ENCODE measurements at regions not wholly inside any gene's neighbourhood (a gene's known extent, or its start where the extent isn't known, plus 50 kb on each side); places are given as distances from the start of the nearest gene placed in this dataset.

- ChIA-PET POLR2A (interaction anchor here (0.7 kb wide), 1 partner anchor 28 kb away, joined by 3 read pairs; no protein-coding TSS in a partner anchor), CTCF (interaction anchor here (0.7 to 1.4 kb wide), 2 partner anchors 8 to 823 kb away, joined by 3 read pairs; no protein-coding TSS in a partner anchor), RAD21 (ENCODE audit: unreplicated experiment) (interaction anchor here (1.1 kb wide), 1 partner anchor 18 kb away, joined by 3 read pairs; no protein-coding TSS in a partner anchor), SMC1A (ENCODE audit: uncharacterized antibody, unreplicated experiment) (interaction anchor here (0.7 to 1.6 kb wide), 4 partner anchors 15 to 348 kb away, joined by 3 to 4 read pairs (median 3); no protein-coding TSS in a partner anchor)
- no peak for ATAC-seq
- WGBS (ENCODE audit: insufficient coverage, insufficient replicate concordance, low lambda C conversion rate, missing lambda C conversion rate): 0% methylated on average over 4 of the region's 4 CpGs
- Histone ChIP-seq H3K27me3 (replicated peaks in 1 of 2; ENCODE audit: control insufficient read depth in 2 of 2, insufficient read depth in 2 of 2, low read length in 1 of 2) (no peaks in the 10 kb centered on the region), H3K4me1 (ENCODE audit: control insufficient read depth, insufficient read depth, low read length) (no peaks in the 10 kb centered on the region), H3K27ac (ENCODE audit: control insufficient read depth, insufficient read depth) (no peak overlapping the region), H3K79me2 (ENCODE audit: control insufficient read depth, insufficient read depth, low read length) (no peaks in the 10 kb centered on the region), H3K4me3 (no peak overlapping the region), H2AFZ (ENCODE audit: control insufficient read depth, low read depth, low read length) (no peak overlapping the region), H3K9me3 (replicated peaks; ENCODE audit: control insufficient read depth, insufficient read depth, low read length) (no peaks in the 10 kb centered on the region), H3K4me2 (ENCODE audit: control insufficient read depth, insufficient read depth) (no peak overlapping the region), H3K9ac (ENCODE audit: control insufficient read depth, insufficient read depth, low read length) (no peak overlapping the region), H4K20me1 (ENCODE audit: control insufficient read depth, insufficient read depth) (no peaks in the 10 kb centered on the region), H3K36me3 (ENCODE audit: control insufficient read depth in 2 of 2, insufficient read depth in 2 of 2, low read length in 1 of 2) (no peaks in the 10 kb centered on the region)
- no peak for DNase-seq (ENCODE audit: low read depth, low spot score)
- in situ Hi-C loops (cut with MboI) (no loop called here), intact Hi-C loops (cut with micrococcal nuclease; ENCODE audit: unreplicated experiment) (no loop called here)
- no peak for FAIRE-seq
- no peak for TF ChIP-seq NFXL1 (IDR thresholded peaks at IDR 0.05; ENCODE audit: borderline replicate concordance)
- TF ChIP-seq EGR1 (IDR thresholded peaks at IDR 0.05; ENCODE audit: borderline replicate concordance in 1 of 2, low read depth in 2 of 2, low read length in 2 of 2): no peak
- TF ChIP-seq LARP7 (IDR thresholded peaks at IDR 0.05): no peak
- TF ChIP-seq SPI1 (IDR thresholded peaks at IDR 0.05; ENCODE audit: borderline replicate concordance, insufficient read depth, low read depth, low read length): no peak
- no peak for TF ChIP-seq NFIC (IDR thresholded peaks at IDR 0.05; ENCODE audit: low read depth, low read length)
- BruUV-seq (replicated peaks): no TSS peak
Observed at GRCh38 chr3:147730284-147730683, 321.1 kb downstream of the ZIC1 start.

- ChIA-PET POLR2A (interaction anchor here (0.6 kb wide), 1 partner anchor 92 kb away, joined by 3 read pairs; no protein-coding TSS in a partner anchor), SMC1A (ENCODE audit: uncharacterized antibody, unreplicated experiment) (interaction anchor here (0.6 to 1.6 kb wide), 9 partner anchors 15 to 631 kb away, joined by 3 to 4 read pairs (median 3); no protein-coding TSS in a partner anchor), CTCF (interaction anchor here (1.0 to 1.4 kb wide), 2 partner anchors 40 to 340 kb away, joined by 3 read pairs; no protein-coding TSS in a partner anchor), RAD21 (ENCODE audit: unreplicated experiment) (interaction anchor here (0.9 to 1.2 kb wide), 2 partner anchors 25 to 157 kb away, joined by 3 read pairs; no protein-coding TSS in a partner anchor)
- intact Hi-C loops (cut with micrococcal nuclease; ENCODE audit: unreplicated experiment) (no loop called here), in situ Hi-C loops (cut with MboI) (no loop called here)
- Histone ChIP-seq H3K4me1 (ENCODE audit: control insufficient read depth, insufficient read depth, low read length) (no peaks in the 10 kb centered on the region), H3K36me3 (ENCODE audit: control insufficient read depth in 2 of 2, insufficient read depth in 2 of 2, low read length in 1 of 2) (no peaks in the 10 kb centered on the region), H3K4me2 (ENCODE audit: control insufficient read depth, insufficient read depth) (no peak overlapping the region), H2AFZ (ENCODE audit: control insufficient read depth, low read depth, low read length) (no peak overlapping the region), H3K9me3 (replicated peaks; ENCODE audit: control insufficient read depth, insufficient read depth, low read length) (no peaks in the 10 kb centered on the region), H3K27me3 (replicated peaks in 1 of 2; ENCODE audit: control insufficient read depth in 2 of 2, insufficient read depth in 2 of 2, low read length in 1 of 2) (no peaks in the 10 kb centered on the region), H3K27ac (ENCODE audit: control insufficient read depth, insufficient read depth) (no peak overlapping the region), H3K79me2 (ENCODE audit: control insufficient read depth, insufficient read depth, low read length) (no peaks in the 10 kb centered on the region), H4K20me1 (ENCODE audit: control insufficient read depth, insufficient read depth) (no peaks in the 10 kb centered on the region), H3K4me3 (no peak overlapping the region), H3K9ac (ENCODE audit: control insufficient read depth, insufficient read depth, low read length) (no peak overlapping the region)
- DNase-seq (ENCODE audit: low read depth, low spot score): no peak
- no peak for TF ChIP-seq POLR2AphosphoS5 (IDR thresholded peaks at IDR 0.05; ENCODE audit: low read length)
- WGBS (ENCODE audit: insufficient coverage, insufficient replicate concordance, low lambda C conversion rate, missing lambda C conversion rate): 0% methylated on average over 2 of the region's 2 CpGs
- no TSS peak for BruUV-seq (replicated peaks)
- FAIRE-seq: no peak
- ATAC-seq: no peak; the same call in 2 of the 3 replicates
Observed at GRCh38 chr3:147733217-147733616, 324.1 kb downstream of the ZIC1 start.
